Memory B cell (primary cell): ENCODE measurements at regions not wholly inside any gene's neighbourhood (a gene's known extent, or its start where the extent isn't known, plus 50 kb on each side); places are given as distances from the start of the nearest gene placed in this dataset.
A peak's percentile ranks its signal among the peaks of the same experiment; 100 is the strongest.

Experiments used
- ATAC-seq: fragments of 150-1000 bp; cut with Tn5 transposase; 2 replicates; pipeline ENCODE4 v1.10.0; 2021; ENCODE audit warnings: low read depth, mild to moderate bottlenecking, moderate library complexity
- DNase-seq, 2 donors: peaks; one replicate each; pipeline ENCODE4 v3.0.0; 2022; ENCODE audit warnings: low spot score in 2 of 2
- H3K27ac Mint-ChIP-seq: one replicate; pipeline ENCODE4 v1.8.0; 2022; ENCODE audit warnings: mild to moderate bottlenecking, moderate library complexity, mixed read lengths
- H3K27me3 Mint-ChIP-seq: one replicate; pipeline ENCODE4 v1.8.0; 2022; ENCODE audit warnings: mixed read lengths
- H3K36me3 Mint-ChIP-seq: one replicate; pipeline ENCODE4 v1.8.0; 2022; ENCODE audit warnings: mild to moderate bottlenecking, mixed read lengths
- H3K4me1 Mint-ChIP-seq: one replicate; pipeline ENCODE4 v1.8.0; 2022; ENCODE audit warnings: mixed read lengths
- H3K4me3 Mint-ChIP-seq: one replicate; pipeline ENCODE4 v1.8.0; 2022; ENCODE audit warnings: mild to moderate bottlenecking, moderate library complexity, mixed read lengths
- H3K9me3 Mint-ChIP-seq: one replicate; pipeline ENCODE4 v1.8.0; 2022; ENCODE audit warnings: mixed read lengths

DNA sequence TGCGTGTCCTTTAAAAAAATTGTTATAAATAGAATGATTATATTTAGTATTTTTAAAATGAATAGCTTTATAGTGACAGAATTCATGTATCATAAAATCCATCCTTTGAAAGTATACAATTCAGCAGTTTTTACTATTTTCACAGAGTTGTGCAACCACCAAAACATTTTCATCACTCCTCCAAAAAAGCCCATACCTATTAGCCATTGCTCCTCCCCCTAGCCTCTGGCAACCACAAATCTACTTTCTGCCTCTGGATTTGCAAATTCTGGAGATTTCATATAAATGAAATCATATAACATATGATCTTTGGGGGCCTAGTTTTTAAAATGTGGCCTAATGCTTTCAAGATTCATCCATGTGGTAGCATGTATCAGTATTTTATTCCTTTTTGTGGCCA, 117.9 kb upstream of the MED13L start:
- Mint-ChIP-seq H3K9me3 (peaks cover 15% of the 10 kb centered on the region), H3K27me3 (no peaks in the 10 kb centered on the region), H3K4me1 (peaks cover 2% of the 10 kb centered on the region), H3K4me3 (no peak overlapping the region), H3K27ac (no peak overlapping the region), H3K36me3 (peaks cover 8% of the 10 kb centered on the region)
- no peak for ATAC-seq
- DNase-seq, result no peak

DNA sequence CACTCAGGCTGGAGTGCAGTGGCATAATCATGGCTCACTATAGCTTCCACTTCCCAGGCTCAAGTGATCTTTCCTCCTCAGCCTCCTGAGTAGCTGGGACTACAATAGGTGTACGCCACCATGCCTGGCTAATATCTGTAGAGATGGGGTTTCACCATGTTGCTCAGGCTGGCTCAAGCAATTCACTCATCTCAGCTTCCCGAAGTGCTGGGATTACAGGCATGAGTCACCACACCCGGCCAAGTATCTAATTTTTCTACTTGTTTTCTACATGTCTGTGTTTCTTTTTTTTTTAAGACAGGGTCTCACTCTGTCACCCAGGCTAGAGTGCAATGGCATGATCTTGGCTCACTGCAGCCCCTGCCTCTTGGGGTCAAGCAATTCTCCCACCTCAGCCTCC, 119.7 kb upstream of the MED13L start:
- H3K36me3 Mint-ChIP-seq, result peaks cover 11% of the 10 kb centered on the region
- ATAC-seq, result no peak
- H3K9me3 Mint-ChIP-seq, result peaks cover 21% of the 10 kb centered on the region
- H3K4me1 Mint-ChIP-seq, result peaks cover 11% of the 10 kb centered on the region
- no peak overlapping the region for H3K4me3 Mint-ChIP-seq
- no peaks in the 10 kb centered on the region for H3K27me3 Mint-ChIP-seq
- no peak overlapping the region for H3K27ac Mint-ChIP-seq
- no peak for DNase-seq

DNA sequence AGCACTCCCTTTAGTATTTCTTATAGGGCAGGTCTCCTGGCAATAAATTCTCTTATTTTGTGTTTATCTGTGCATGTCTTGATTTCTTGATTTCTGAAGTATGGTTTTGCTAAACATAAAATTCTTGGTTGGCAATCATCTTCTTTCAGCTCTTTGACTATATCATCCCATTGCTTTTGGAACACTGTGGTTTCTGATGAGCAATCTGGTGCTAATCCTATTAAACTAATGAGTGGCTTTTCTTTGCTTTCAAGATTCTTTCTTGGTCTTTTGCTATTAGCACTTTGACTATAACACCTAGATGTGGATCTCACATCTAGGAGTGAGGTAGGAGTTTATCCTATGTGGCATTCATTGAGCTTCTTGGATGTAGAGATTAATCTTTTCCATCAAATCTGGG, 120.7 kb upstream of the MED13L start:
- Mint-ChIP-seq H3K4me3 (no peak overlapping the region), H3K27ac (no peak overlapping the region), H3K36me3 (peaks cover 11% of the 10 kb centered on the region), H3K4me1 (peaks cover 13% of the 10 kb centered on the region), H3K27me3 (no peaks in the 10 kb centered on the region), H3K9me3 (peaks cover 21% of the 10 kb centered on the region)
- DNase-seq, result no peak
- ATAC-seq, result no peak

DNA sequence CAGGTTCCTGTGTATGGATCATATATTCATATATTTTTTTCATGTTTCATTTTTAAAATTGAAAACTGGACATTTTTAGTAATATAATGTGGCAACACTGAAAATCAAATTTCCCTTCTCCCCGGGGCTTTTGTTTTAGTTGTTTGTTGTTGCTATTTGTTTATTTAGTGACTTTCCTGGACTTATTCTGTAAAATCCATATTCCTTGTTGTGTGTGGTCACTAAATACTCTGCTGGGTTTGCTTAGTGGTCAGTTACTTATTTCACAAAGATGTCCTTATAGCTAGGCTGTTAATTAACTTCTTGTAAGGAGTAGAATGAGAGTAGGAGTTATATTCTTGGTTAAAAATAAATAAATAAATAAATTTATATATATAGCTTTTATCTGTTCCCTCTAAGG, 121.6 kb upstream of the MED13L start:
- Mint-ChIP-seq H3K4me3 (no peak overlapping the region), H3K4me1 (peaks cover 11% of the 10 kb centered on the region)

DNA sequence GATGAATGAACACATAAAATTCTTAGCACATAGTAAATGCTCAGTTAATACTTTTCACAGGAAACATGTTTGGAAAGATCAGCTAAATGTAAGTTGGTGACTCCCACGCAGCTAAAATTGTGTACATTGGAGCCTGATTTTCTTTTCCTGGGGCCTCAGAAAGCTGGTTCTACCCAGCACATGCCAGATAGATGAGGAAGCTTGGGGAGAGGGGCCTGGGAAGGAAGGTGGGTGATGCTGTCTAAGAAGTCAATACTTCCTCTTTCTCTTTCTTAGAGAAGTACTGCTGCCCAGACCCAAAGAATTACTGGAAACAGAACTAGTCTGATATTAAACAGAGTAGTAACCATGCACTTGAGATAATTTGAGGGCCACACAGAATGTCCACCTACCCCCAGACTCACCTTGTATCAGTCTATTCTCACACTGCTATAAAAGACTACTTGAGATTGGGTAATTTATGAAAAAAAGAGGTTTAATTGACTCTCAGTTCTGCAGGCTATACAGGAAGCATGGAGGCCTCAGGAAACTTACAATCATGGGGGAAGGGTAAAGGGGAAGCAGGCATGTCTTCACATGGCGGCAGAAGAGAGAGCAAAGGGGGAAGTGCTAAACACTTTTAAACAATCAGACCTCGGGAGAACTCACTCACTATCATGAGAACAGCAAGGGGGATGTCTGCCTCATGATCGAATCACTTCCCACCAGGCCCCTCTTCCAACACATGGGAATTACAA, 123.3 kb upstream of the MED13L start:
- peaks cover 21% of the 10 kb centered on the region for H3K9me3 Mint-ChIP-seq
- peak overlapping the region; percentile 3 for H3K4me3 Mint-ChIP-seq
- H3K27me3 Mint-ChIP-seq, result no peaks in the 10 kb centered on the region
- DNase-seq (peak in 1 of 2 donors; percentile 15), ATAC-seq (peak; percentile 90)
- H3K36me3 Mint-ChIP-seq, result peaks cover 11% of the 10 kb centered on the region
- H3K27ac Mint-ChIP-seq, result no peak overlapping the region
- peaks cover 11% of the 10 kb centered on the region for H3K4me1 Mint-ChIP-seq

More for the DNA sequence above, 121.6 kb upstream of the MED13L start:
- DNase-seq, result no peak
- ATAC-seq, result no peak
- no peak overlapping the region for H3K27ac Mint-ChIP-seq
- peaks cover 11% of the 10 kb centered on the region for H3K36me3 Mint-ChIP-seq
- no peaks in the 10 kb centered on the region for H3K27me3 Mint-ChIP-seq
- peaks cover 21% of the 10 kb centered on the region for H3K9me3 Mint-ChIP-seq

DNA sequence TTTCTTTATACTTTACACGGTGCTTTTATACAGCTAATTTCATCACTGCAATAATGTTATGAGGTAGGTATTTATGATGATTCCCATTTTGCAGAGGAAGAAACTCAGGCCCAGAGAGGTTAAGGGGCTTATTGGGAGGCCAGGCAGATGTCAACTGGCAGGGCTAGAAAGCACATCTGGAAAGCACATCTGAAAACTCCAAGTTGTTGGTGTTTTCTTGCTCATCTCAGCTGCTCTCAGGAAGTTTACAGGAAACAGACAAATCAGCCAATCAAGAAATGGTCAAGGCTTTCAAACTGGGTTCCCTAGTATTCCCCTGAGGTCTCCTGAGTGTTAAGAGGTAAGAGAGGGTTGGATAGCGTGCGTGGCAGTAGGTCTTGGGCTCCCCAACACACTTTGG, 124.1 kb upstream of the MED13L start:
- Mint-ChIP-seq H3K9me3 (peaks cover 21% of the 10 kb centered on the region), H3K4me3 (no peak overlapping the region), H3K36me3 (peaks cover 11% of the 10 kb centered on the region), H3K27me3 (no peaks in the 10 kb centered on the region), H3K4me1 (peaks cover 11% of the 10 kb centered on the region), H3K27ac (no peak overlapping the region)
- DNase-seq (no peak), ATAC-seq (no peak)

DNA sequence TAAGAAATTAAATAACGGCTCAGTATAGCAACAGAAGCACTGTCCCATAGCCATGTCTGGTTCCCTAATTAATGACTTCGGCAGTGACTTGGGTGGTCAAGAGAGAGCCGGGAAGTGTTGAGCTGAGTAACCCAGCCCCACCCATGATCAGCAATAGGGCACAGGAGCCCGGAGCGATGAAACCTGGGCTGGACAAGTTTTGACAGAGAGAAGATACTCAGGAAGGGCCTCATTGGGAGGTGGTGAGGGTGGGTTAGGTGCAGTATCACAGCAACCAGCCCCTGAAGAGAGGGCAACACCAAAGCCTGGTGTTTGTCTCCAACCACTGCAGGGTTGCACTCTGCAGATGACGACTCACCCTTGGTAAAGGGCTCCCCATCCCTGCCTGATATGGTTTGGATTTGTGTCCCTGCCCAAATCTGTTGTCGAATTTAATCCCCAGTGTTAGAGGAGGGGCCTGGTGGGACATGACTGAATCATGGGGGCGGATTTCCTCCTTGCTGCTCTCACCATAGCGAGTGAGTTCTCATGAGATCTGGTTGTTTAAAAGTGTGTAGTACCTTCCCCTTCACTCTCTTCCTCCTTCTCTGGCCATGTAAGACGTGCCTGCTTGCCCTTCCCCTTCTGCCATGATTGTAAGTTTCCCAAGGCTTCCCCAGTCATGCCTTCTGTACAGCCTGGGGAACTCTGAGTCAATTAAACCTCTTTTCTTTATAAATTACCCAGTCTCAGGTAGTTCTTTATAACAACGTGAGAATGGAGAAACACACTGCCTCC, 124.9 kb upstream of the MED13L start:
- ATAC-seq (no peak), DNase-seq (no peak)
- H3K36me3 Mint-ChIP-seq, result peaks cover 11% of the 10 kb centered on the region
- no peaks in the 10 kb centered on the region for H3K27me3 Mint-ChIP-seq
- H3K9me3 Mint-ChIP-seq, result peaks cover 21% of the 10 kb centered on the region
- H3K4me3 Mint-ChIP-seq, result no peak overlapping the region
- peaks cover 11% of the 10 kb centered on the region for H3K4me1 Mint-ChIP-seq
- no peak overlapping the region for H3K27ac Mint-ChIP-seq

DNA sequence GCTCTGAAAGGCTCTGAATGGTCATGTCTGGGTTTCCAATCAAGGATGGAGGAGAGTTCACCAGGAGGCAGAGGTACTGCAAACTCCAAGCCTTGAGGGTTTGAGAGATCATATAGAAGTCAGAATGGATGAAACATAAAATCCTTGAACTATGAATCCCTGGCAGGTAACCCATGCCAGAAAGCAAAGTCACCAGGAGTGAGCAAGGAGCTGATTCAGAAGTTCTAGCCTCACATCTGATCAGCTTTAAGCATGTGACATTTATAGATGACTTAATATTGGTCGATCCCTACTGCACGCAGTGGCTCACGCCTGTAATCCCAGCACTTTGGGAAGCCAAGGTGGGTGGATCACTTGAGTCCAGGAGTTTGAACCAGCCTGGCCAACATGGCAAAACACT, 126.1 kb upstream of the MED13L start:
- no peak for DNase-seq
- no peak overlapping the region for H3K4me3 Mint-ChIP-seq
- H3K9me3 Mint-ChIP-seq, result peaks cover 11% of the 10 kb centered on the region
- peaks cover 6% of the 10 kb centered on the region for H3K36me3 Mint-ChIP-seq
- H3K4me1 Mint-ChIP-seq, result peaks cover 11% of the 10 kb centered on the region
- no peaks in the 10 kb centered on the region for H3K27me3 Mint-ChIP-seq
- ATAC-seq, result no peak
- no peak overlapping the region for H3K27ac Mint-ChIP-seq

DNA sequence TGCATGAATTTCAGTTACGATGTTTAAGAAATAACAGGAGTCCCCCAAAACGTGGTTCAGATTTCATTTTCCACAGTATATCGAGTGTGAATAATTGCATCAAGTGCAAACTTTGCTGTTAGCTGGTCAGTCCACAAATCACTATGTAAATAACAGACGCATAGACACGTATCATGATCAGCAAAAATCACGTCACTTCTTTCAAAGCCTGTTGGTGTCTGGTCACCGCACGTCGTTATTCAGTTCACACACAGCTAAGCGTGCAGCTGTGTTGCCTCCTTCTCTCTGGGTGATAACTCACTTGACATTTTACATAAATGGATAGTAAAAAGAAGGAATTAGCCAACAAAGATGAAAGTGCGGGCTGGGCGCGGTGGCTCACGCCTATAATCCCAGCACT, 126.8 kb upstream of the MED13L start:
- H3K9me3 Mint-ChIP-seq, result peaks cover 6% of the 10 kb centered on the region
- H3K27me3 Mint-ChIP-seq, result no peaks in the 10 kb centered on the region
- H3K27ac Mint-ChIP-seq, result no peak overlapping the region
- no peak overlapping the region for H3K4me3 Mint-ChIP-seq
- peaks cover 11% of the 10 kb centered on the region for H3K4me1 Mint-ChIP-seq
- ATAC-seq, result no peak
- no peak for DNase-seq
- peaks cover 3% of the 10 kb centered on the region for H3K36me3 Mint-ChIP-seq

DNA sequence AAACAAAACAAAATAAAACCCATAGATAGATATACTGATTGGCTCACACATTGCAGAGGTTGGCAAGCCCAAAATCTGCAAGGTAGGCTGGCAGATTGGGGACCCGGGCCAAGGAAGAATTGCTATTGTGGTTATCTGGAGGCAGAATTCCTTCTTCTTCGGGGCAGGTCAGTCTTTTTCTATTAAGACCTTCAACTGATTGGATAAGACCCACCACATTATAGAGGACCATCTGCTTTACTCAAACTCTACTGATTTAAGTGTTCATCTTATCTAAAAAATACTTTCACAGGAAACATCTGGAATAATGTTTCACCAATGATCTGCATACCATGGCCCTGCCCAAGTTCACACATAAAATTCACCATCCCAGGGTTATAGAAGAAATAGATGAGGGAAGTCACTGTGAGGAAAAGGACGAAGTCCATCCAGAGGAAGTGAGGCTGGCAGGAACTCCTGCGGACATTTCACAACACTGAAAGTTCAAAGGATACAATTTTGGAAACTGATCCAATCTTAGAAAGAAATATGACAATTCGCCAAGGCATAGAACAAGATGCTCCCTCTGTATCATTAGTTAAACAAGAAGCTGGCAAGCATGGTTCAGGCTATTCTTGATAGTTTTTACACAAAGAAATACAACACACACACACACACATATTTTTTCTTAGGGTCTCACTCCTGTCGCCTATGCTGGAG, 127.6 kb upstream of the MED13L start:
- DNase-seq (no peak), ATAC-seq (no peak)
- Mint-ChIP-seq H3K4me1 (peaks cover 11% of the 10 kb centered on the region), H3K27me3 (no peaks in the 10 kb centered on the region), H3K4me3 (no peak overlapping the region), H3K27ac (peak overlapping the region; percentile 14), H3K9me3 (peaks cover 6% of the 10 kb centered on the region), H3K36me3 (peaks cover 3% of the 10 kb centered on the region)

DNA sequence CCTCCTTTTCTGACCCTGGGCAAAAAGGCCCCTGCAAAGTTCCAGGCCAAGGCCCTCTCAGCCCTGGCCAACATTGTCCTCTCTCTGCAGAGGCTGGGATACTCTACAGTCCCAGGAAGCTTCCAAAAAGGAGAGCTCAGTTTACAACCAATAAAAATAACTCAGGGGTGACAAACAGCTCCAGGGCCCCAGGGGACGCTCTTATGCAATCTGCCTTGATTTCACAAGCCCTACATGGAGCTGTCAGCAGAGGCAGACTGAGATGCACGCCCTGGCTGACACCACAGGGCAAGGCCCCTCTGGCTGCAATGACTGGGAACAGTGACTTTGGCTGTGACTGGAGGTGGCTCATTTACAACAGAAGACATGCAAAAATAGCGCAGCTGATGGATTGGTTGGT, 129.0 kb upstream of the MED13L start:
- H3K9me3 Mint-ChIP-seq, result no peaks in the 10 kb centered on the region
- DNase-seq, result no peak
- no peaks in the 10 kb centered on the region for H3K36me3 Mint-ChIP-seq

DNA sequence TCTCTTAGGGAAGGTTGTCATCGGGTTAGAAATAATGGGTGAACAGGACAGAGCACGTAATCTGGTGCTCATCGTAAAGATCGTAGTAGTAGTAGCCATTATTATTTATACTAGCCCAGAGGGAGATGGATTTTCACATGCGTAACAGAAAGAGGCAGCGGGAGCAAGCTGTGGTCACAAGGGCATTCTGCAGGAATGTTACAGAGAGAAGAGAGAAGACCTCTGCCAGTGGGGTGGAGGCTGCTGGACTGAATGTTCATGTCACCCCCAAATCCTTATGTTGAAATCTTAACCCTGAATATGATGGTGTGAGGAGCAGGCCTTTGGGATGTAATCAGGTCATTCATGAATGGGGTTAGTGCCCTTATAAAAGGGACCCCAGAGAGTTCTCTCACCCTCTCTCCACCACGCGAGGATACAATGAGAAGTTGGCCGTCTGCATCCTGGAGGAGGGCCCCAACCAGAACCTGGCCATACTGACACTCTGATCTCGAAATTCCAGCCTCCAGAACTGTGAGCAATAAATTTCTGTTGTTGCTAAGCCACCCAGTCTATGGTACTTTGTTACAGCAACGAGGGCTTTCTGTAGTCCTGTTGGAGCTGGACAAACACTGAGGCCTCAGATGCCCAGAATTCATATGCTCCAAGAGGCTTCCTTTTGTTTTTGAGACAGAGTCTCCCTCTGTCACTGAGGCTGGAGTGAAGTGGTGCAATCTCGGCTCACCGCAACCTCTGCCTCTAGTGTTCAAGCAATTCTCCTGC, 131.2 kb upstream of the MED13L start:
- Mint-ChIP-seq H3K9me3 (no peaks in the 10 kb centered on the region), H3K27ac (no peak overlapping the region), H3K27me3 (no peaks in the 10 kb centered on the region), H3K4me3 (no peak overlapping the region), H3K36me3 (no peaks in the 10 kb centered on the region), H3K4me1 (peaks cover 6% of the 10 kb centered on the region)
- ATAC-seq (no peak), DNase-seq (no peak)

More for the DNA sequence above, 129.0 kb upstream of the MED13L start:
- no peak for ATAC-seq
- no peaks in the 10 kb centered on the region for H3K27me3 Mint-ChIP-seq
- no peak overlapping the region for H3K4me3 Mint-ChIP-seq
- no peak overlapping the region for H3K27ac Mint-ChIP-seq
- H3K4me1 Mint-ChIP-seq, result peaks cover 9% of the 10 kb centered on the region

DNA sequence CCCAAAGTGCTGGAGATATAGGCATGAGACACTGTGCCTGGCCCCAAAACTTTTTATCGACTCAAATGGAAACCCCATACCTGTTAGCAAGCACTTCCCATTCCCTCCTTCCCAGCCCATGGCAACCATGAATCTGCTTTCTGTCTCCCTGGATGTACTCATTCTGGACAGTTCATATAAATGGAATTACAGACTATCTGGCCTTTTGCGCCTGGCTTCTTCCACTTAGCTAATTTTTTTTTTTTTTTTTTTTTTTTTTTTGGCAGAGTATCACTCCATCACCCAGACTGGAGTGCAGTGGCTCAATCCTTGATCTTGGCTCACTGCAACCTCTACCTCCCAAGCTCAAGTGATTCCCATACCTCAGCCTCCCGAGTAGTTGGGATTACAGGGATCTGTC, 134.5 kb upstream of the MED13L start:
- Mint-ChIP-seq H3K4me1 (peaks cover 6% of the 10 kb centered on the region), H3K27me3 (no peaks in the 10 kb centered on the region), H3K9me3 (no peaks in the 10 kb centered on the region), H3K4me3 (no peak overlapping the region), H3K36me3 (no peaks in the 10 kb centered on the region), H3K27ac (no peak overlapping the region)
- no peak for DNase-seq
- no peak for ATAC-seq

DNA sequence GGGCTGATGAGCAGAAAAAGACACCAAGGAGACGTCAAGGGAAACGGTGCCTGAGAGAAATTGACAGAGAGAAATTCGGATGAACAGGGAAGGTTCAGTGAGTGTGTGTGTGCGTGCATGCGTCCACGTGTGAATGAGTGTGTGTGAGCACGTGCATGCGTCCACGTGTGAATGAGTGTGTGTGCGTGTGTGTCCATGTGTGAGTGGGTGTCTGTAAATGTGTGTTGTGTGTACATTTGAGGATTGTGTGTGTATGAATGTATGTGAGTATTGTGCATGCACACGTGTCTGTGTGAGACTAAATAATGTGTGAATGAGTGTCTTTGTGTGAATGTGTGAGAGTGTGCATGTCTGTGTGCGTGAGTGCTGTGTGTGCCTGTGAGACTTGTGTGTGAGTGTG, 137.4 kb upstream of the MED13L start:
- no peaks in the 10 kb centered on the region for H3K9me3 Mint-ChIP-seq
- H3K27me3 Mint-ChIP-seq, result no peaks in the 10 kb centered on the region
- no peak overlapping the region for H3K4me3 Mint-ChIP-seq
- DNase-seq (no peak), ATAC-seq (no peak)
- H3K36me3 Mint-ChIP-seq, result no peaks in the 10 kb centered on the region
- peaks cover 6% of the 10 kb centered on the region for H3K4me1 Mint-ChIP-seq
- H3K27ac Mint-ChIP-seq, result no peak overlapping the region
